PFSK-1 (cell line): ENCODE measurements at regions not wholly inside any gene's neighbourhood (a gene's known extent, or its start where the extent isn't known, plus 50 kb on each side); places are given as distances from the start of the nearest gene placed in this dataset.

Experiments used
- FOXP2 ChIP-seq: optimal IDR thresholded peaks from 2 replicates; pipeline ENCODE3; 2011; ENCODE audit warnings: borderline replicate concordance, control low read depth, inconsistent platforms; ENCODE audit not compliant: insufficient read depth; ENCODE audit errors: extremely low read length, extremely low read depth
- POLR2AphosphoS5 ChIP-seq: IDR thresholded peaks from 2 replicates; pipeline ENCODE4 v1.6.1; 2012; ENCODE audit warnings: low read depth, mild to moderate bottlenecking, control low read depth, low read length, moderate library complexity
- REST ChIP-seq, 2 experiments: IDR thresholded peaks; 2 replicates each; pipeline versions ENCODE4 v1.6.1 to v1.8.0; 2011 to 2012; ENCODE audit warnings: low read depth in 2 of 2, low read length in 2 of 2, control low read depth in 1 of 2, inconsistent platforms in 1 of 2, mild to moderate bottlenecking in 1 of 2, moderate library complexity in 1 of 2; ENCODE audit not compliant: insufficient read depth in 1 of 2
- SIN3A ChIP-seq: IDR thresholded peaks from 2 replicates; pipeline ENCODE4 v1.6.1; 2012; ENCODE audit warnings: mild to moderate bottlenecking, low read length, moderate library complexity, borderline replicate concordance; ENCODE audit not compliant: insufficient read depth
- TAF1 ChIP-seq: IDR thresholded peaks from 2 replicates; pipeline ENCODE4 v1.6.1; 2012; ENCODE audit warnings: low read length, control low read depth, borderline replicate concordance; ENCODE audit not compliant: insufficient read depth

GRCh38 chr9:107587191-107587963 is 97.8 kb upstream of the KLF4 start:
- TF ChIP-seq TAF1 (no peak), POLR2AphosphoS5 (no peak), FOXP2 (no peak), SIN3A (no peak), REST (IDR thresholded peaks at IDR 0.05; ENCODE audit: insufficient read depth in 1 of 2, low read depth in 2 of 2, low read length in 2 of 2) (no peak)
